ENCODE measurements at regions not wholly inside any gene's neighbourhood (a gene's known extent, or its start where the extent isn't known, plus 50 kb on each side); places are given as distances from the start of the nearest gene placed in this dataset.
"Not testable (repeated sequence)": the region's sequence is repeated elsewhere in the genome, so short reads cannot be mapped to it uniquely, and the experiment has no call there.

GRCh38 chr7:26937306-26937705, 72.9 kb upstream of the SKAP2 start:
- H3K9me2 ChIP-seq (ENCODE audit: insufficient read depth, low read length): no peaks in the 10 kb centered on the region
- H3K9ac ChIP-seq (ENCODE audit: low read length): no peak overlapping the region
- H3K27me3 ChIP-seq (ENCODE audit: insufficient read depth, low read depth, low read length): no peaks in the 10 kb centered on the region
- H4K20me1 ChIP-seq (ENCODE audit: insufficient read depth): no peaks in the 10 kb centered on the region
- no peak overlapping the region for H3K27ac ChIP-seq (ENCODE audit: low read length)
- H3K36me3 ChIP-seq (ENCODE audit: insufficient read depth, low read length): no peaks in the 10 kb centered on the region
- H3F3A ChIP-seq (ENCODE audit: insufficient read depth, low read length, poor library complexity, severe bottlenecking): no peaks in the 10 kb centered on the region
- no peak overlapping the region for H2AFZ ChIP-seq (ENCODE audit: low read depth, low read length)
- H3K9me3 ChIP-seq (ENCODE audit: low read length): no peaks in the 10 kb centered on the region
- H3K4me2 ChIP-seq (ENCODE audit: low read length): no peak overlapping the region
- no peaks in the 10 kb centered on the region for H3K79me2 ChIP-seq (replicated peaks; ENCODE audit: insufficient read depth, low read length)
- TF ChIP-seq EZH2 (IDR thresholded peaks at IDR 0.05; ENCODE audit: borderline replicate concordance, insufficient read depth, low read length, poor library complexity, severe bottlenecking) (no peak), TAF1 (IDR thresholded peaks at IDR 0.05; ENCODE audit: low read depth) (no peak), RAD21 (conservative IDR thresholded peaks at IDR 0.05) (no peak), MXI1 (conservative IDR thresholded peaks at IDR 0.05; ENCODE audit: poor library complexity, severe bottlenecking) (no peak), CTCF (IDR thresholded peaks at IDR 0.05; ENCODE audit: poor library complexity, severe bottlenecking) (no peak), POLR2AphosphoS5 (IDR thresholded peaks at IDR 0.05) (no peak), EP300 (conservative IDR thresholded peaks at IDR 0.05; ENCODE audit: poor library complexity, severe bottlenecking) (no peak), SMC3 (conservative IDR thresholded peaks at IDR 0.05; ENCODE audit: poor library complexity) (no peak)
- TF ChIP-seq, protein P1, sequence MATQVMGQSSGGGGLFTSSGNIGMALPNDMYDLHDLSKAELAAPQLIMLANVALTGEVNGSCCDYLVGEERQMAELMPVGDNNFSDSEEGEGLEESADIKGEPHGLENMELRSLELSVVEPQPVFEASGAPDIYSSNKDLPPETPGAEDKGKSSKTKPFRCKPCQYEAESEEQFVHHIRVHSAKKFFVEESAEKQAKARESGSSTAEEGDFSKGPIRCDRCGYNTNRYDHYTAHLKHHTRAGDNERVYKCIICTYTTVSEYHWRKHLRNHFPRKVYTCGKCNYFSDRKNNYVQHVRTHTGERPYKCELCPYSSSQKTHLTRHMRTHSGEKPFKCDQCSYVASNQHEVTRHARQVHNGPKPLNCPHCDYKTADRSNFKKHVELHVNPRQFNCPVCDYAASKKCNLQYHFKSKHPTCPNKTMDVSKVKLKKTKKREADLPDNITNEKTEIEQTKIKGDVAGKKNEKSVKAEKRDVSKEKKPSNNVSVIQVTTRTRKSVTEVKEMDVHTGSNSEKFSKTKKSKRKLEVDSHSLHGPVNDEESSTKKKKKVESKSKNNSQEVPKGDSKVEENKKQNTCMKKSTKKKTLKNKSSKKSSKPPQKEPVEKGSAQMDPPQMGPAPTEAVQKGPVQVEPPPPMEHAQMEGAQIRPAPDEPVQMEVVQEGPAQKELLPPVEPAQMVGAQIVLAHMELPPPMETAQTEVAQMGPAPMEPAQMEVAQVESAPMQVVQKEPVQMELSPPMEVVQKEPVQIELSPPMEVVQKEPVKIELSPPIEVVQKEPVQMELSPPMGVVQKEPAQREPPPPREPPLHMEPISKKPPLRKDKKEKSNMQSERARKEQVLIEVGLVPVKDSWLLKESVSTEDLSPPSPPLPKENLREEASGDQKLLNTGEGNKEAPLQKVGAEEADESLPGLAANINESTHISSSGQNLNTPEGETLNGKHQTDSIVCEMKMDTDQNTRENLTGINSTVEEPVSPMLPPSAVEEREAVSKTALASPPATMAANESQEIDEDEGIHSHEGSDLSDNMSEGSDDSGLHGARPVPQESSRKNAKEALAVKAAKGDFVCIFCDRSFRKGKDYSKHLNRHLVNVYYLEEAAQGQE (IDR thresholded peaks at IDR 0.05; ENCODE audit: borderline replicate concordance): no peak
- no peak overlapping the region for H3K4me3 ChIP-seq (ENCODE audit: low read length)

DNA sequence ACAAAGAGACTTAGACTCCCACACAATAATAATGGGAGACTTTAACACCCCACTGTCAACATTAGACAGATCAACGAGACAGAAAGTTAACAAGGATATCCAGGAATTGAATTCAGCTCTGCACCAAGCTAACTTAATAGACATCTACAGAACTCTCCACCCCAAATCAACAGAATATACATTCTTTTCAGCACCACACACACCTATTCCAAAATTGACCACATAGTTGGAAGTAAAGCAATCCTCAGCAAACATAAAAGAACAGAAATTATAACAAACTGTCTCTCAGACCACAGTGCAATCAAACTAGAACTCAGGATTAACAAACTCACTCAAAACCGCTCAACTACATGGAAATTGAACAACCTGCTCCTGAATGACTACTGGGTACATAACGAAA, 68.2 kb upstream of the SKAP2 start:
- not testable (repeated sequence) for H3F3A ChIP-seq (ENCODE audit: insufficient read depth, low read length, poor library complexity, severe bottlenecking); H3K9me2 ChIP-seq (ENCODE audit: insufficient read depth, low read length); H2AFZ ChIP-seq (ENCODE audit: low read depth, low read length); H3K9me3 ChIP-seq (ENCODE audit: low read length); H3K27ac ChIP-seq (ENCODE audit: low read length); H3K79me2 ChIP-seq (replicated peaks; ENCODE audit: insufficient read depth, low read length); H3K4me3 ChIP-seq (ENCODE audit: low read length); H4K20me1 ChIP-seq (ENCODE audit: insufficient read depth); H3K27me3 ChIP-seq (ENCODE audit: insufficient read depth, low read depth, low read length); H3K4me2 ChIP-seq (ENCODE audit: low read length); H3K9ac ChIP-seq (ENCODE audit: low read length); H3K36me3 ChIP-seq (ENCODE audit: insufficient read depth, low read length)

- no peaks in the 10 kb centered on the region for H3K27me3 ChIP-seq (ENCODE audit: insufficient read depth, low read depth, low read length)
- no peak for TF ChIP-seq EP300 (conservative IDR thresholded peaks at IDR 0.05; ENCODE audit: poor library complexity, severe bottlenecking)
- TF ChIP-seq EZH2 (IDR thresholded peaks at IDR 0.05; ENCODE audit: borderline replicate concordance, insufficient read depth, low read length, poor library complexity, severe bottlenecking): no peak
- TF ChIP-seq CTCF (IDR thresholded peaks at IDR 0.05; ENCODE audit: poor library complexity, severe bottlenecking): no peak
- TF ChIP-seq SMC3 (conservative IDR thresholded peaks at IDR 0.05; ENCODE audit: poor library complexity): no peak
- no peak for TF ChIP-seq MXI1 (conservative IDR thresholded peaks at IDR 0.05; ENCODE audit: poor library complexity, severe bottlenecking)
- no peak for TF ChIP-seq POLR2AphosphoS5 (IDR thresholded peaks at IDR 0.05)
- TF ChIP-seq TAF1 (IDR thresholded peaks at IDR 0.05; ENCODE audit: low read depth): no peak
- TF ChIP-seq RAD21 (conservative IDR thresholded peaks at IDR 0.05): no peak
- TF ChIP-seq, protein P1 (IDR thresholded peaks at IDR 0.05; ENCODE audit: borderline replicate concordance): no peak
- no peak overlapping the region for H3K9ac ChIP-seq (ENCODE audit: low read length)
- H4K20me1 ChIP-seq (ENCODE audit: insufficient read depth): no peaks in the 10 kb centered on the region
- no peak overlapping the region for H3K27ac ChIP-seq (ENCODE audit: low read length)
- no peaks in the 10 kb centered on the region for H3F3A ChIP-seq (ENCODE audit: insufficient read depth, low read length, poor library complexity, severe bottlenecking)
- no peaks in the 10 kb centered on the region for H3K9me3 ChIP-seq (ENCODE audit: low read length)
- no peak overlapping the region for H3K4me3 ChIP-seq (ENCODE audit: low read length)
- no peaks in the 10 kb centered on the region for H3K9me2 ChIP-seq (ENCODE audit: insufficient read depth, low read length)
- no peaks in the 10 kb centered on the region for H3K36me3 ChIP-seq (ENCODE audit: insufficient read depth, low read length)
- no peak overlapping the region for H2AFZ ChIP-seq (ENCODE audit: low read depth, low read length)
- H3K79me2 ChIP-seq (replicated peaks; ENCODE audit: insufficient read depth, low read length): no peaks in the 10 kb centered on the region
- no peak overlapping the region for H3K4me2 ChIP-seq (ENCODE audit: low read length)
Measured at GRCh38 chr7:26930845-26931244, 66.5 kb upstream of the SKAP2 start.
